ENCODE measurements at regions not wholly inside any gene's neighbourhood (a gene's known extent, or its start where the extent isn't known, plus 50 kb on each side); places are given as distances from the start of the nearest gene placed in this dataset.
A peak's percentile ranks its signal among the peaks of the same experiment; 100 is the strongest.

DNA sequence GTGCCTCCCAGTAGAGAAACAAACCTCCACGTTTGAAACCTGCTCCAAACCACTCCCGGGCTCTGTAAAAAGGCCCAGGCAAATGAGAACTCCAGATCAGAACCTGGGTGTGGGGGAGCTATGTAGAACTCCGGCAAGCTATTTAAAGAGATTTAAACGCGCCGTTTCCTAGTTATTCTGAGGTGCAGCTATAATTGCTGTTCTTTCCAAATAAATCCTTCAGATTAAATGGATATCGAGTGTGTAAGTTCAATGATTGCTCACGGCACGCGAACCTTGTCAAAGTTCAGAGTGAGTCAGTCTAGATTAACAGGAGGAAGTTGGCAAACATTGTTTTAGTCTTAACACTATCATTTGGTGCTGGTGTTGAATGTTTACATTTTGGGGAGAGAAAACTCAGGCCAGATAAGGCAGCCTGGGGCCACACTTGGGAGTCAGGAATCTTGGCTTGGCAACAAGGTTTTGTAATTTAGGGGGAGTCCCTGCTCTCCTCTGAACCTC lies 92.9 kb upstream of the SALL1 start (continued):
- no peak for TF ChIP-seq PCBP2 (optimal IDR thresholded peaks at IDR 0.05; ENCODE audit: low read depth, low read length, poor library complexity, severe bottlenecking)
- TF ChIP-seq ZNF230 (CRISPR knock-in tag; IDR thresholded peaks at IDR 0.05): no peak
- TF ChIP-seq JUNB (CRISPR knock-in tag; IDR thresholded peaks at IDR 0.05; ENCODE audit: borderline replicate concordance): peak; percentile 96
- TF ChIP-seq, protein P1, sequence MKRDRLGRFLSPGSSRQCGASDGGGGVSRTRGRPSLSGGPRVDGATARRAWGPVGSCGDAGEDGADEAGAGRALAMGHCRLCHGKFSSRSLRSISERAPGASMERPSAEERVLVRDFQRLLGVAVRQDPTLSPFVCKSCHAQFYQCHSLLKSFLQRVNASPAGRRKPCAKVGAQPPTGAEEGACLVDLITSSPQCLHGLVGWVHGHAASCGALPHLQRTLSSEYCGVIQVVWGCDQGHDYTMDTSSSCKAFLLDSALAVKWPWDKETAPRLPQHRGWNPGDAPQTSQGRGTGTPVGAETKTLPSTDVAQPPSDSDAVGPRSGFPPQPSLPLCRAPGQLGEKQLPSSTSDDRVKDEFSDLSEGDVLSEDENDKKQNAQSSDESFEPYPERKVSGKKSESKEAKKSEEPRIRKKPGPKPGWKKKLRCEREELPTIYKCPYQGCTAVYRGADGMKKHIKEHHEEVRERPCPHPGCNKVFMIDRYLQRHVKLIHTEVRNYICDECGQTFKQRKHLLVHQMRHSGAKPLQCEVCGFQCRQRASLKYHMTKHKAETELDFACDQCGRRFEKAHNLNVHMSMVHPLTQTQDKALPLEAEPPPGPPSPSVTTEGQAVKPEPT (CRISPR knock-in tag; IDR thresholded peaks at IDR 0.05; ENCODE audit: low read depth): no peak
- no peak for TF ChIP-seq ATRX (CRISPR knock-in tag; IDR thresholded peaks at IDR 0.05; ENCODE audit: borderline replicate concordance)
- TF ChIP-seq, protein P2, sequence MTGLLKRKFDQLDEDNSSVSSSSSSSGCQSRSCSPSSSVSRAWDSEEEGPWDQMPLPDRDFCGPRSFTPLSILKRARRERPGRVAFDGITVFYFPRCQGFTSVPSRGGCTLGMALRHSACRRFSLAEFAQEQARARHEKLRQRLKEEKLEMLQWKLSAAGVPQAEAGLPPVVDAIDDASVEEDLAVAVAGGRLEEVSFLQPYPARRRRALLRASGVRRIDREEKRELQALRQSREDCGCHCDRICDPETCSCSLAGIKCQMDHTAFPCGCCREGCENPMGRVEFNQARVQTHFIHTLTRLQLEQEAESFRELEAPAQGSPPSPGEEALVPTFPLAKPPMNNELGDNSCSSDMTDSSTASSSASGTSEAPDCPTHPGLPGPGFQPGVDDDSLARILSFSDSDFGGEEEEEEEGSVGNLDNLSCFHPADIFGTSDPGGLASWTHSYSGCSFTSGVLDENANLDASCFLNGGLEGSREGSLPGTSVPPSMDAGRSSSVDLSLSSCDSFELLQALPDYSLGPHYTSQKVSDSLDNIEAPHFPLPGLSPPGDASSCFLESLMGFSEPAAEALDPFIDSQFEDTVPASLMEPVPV (CRISPR knock-in tag; IDR thresholded peaks at IDR 0.05): no peak
- no peak for TF ChIP-seq CREBL2 (CRISPR knock-in tag; IDR thresholded peaks at IDR 0.05; ENCODE audit: borderline replicate concordance)
- TF ChIP-seq GTF3A (CRISPR knock-in tag; conservative IDR thresholded peaks at IDR 0.05): no peak
- TF ChIP-seq HOXA7 (CRISPR knock-in tag; IDR thresholded peaks at IDR 0.05): no peak
- TF ChIP-seq ZSCAN31 (CRISPR knock-in tag; IDR thresholded peaks at IDR 0.05; ENCODE audit: low read depth): no peak
- TF ChIP-seq, protein P3, sequence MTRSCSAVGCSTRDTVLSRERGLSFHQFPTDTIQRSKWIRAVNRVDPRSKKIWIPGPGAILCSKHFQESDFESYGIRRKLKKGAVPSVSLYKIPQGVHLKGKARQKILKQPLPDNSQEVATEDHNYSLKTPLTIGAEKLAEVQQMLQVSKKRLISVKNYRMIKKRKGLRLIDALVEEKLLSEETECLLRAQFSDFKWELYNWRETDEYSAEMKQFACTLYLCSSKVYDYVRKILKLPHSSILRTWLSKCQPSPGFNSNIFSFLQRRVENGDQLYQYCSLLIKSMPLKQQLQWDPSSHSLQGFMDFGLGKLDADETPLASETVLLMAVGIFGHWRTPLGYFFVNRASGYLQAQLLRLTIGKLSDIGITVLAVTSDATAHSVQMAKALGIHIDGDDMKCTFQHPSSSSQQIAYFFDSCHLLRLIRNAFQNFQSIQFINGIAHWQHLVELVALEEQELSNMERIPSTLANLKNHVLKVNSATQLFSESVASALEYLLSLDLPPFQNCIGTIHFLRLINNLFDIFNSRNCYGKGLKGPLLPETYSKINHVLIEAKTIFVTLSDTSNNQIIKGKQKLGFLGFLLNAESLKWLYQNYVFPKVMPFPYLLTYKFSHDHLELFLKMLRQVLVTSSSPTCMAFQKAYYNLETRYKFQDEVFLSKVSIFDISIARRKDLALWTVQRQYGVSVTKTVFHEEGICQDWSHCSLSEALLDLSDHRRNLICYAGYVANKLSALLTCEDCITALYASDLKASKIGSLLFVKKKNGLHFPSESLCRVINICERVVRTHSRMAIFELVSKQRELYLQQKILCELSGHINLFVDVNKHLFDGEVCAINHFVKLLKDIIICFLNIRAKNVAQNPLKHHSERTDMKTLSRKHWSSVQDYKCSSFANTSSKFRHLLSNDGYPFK (CRISPR knock-in tag; IDR thresholded peaks at IDR 0.05; ENCODE audit: borderline replicate concordance): no peak
- TF ChIP-seq NFATC3 (CRISPR knock-in tag; IDR thresholded peaks at IDR 0.05): no peak
- peak; percentile 60; the same call in 1 of the 2 replicates for TF ChIP-seq ZNF816 (CRISPR knock-in tag; IDR thresholded peaks at IDR 0.05; ENCODE audit: borderline replicate concordance)
- no peak for TF ChIP-seq NCOA1 (CRISPR knock-in tag; IDR thresholded peaks at IDR 0.05)
- TF ChIP-seq ZBTB1 (CRISPR knock-in tag; IDR thresholded peaks at IDR 0.05; ENCODE audit: borderline replicate concordance): no peak
- no peak for TF ChIP-seq ZFP36L1 (CRISPR knock-in tag; IDR thresholded peaks at IDR 0.05)
- no peak for TF ChIP-seq ZNF44 (CRISPR knock-in tag; IDR thresholded peaks at IDR 0.05)
- no peak for TF ChIP-seq MBD4 (IDR thresholded peaks at IDR 0.05; ENCODE audit: borderline replicate concordance, low read length)
- TF ChIP-seq ZFP37 (CRISPR knock-in tag; IDR thresholded peaks at IDR 0.05; ENCODE audit: borderline replicate concordance): no peak
- no peak for TF ChIP-seq CHD2 (IDR thresholded peaks at IDR 0.05; ENCODE audit: low read depth, low read length)
- TF ChIP-seq ZSCAN12 (CRISPR knock-in tag; IDR thresholded peaks at IDR 0.05): no peak
- TF ChIP-seq ZNF441 (CRISPR knock-in tag; IDR thresholded peaks at IDR 0.05; ENCODE audit: borderline replicate concordance): no peak
- TF ChIP-seq FOSL2 (CRISPR knock-in tag; IDR thresholded peaks at IDR 0.05): peak; percentile 97
- no peak for TF ChIP-seq HNRNPH1 (optimal IDR thresholded peaks at IDR 0.05; ENCODE audit: low read depth, low read length)
- peak; percentile 71 for TF ChIP-seq NCOA2 (CRISPR knock-in tag; IDR thresholded peaks at IDR 0.05)
- TF ChIP-seq REL (CRISPR knock-in tag; conservative IDR thresholded peaks at IDR 0.05): no peak
- no peak for TF ChIP-seq PLRG1 (conservative IDR thresholded peaks at IDR 0.05)
